ENCODE measurements at regions not wholly inside any gene's neighbourhood (a gene's known extent, or its start where the extent isn't known, plus 50 kb on each side); places are given as distances from the start of the nearest gene placed in this dataset.

GRCh38 chr6:44048277-44048676 lies 79.0 kb downstream of the MRPL14 start:
- no peaks in the 10 kb centered on the region for H3K9me2 ChIP-seq (ENCODE audit: insufficient read depth)
- no TSS peak for BruUV-seq (replicated peaks)
- H3K4me3 ChIP-seq (replicated peaks in 1 of 2; ENCODE audit: low read depth in 1 of 2, low read length in 2 of 2), result no peak overlapping the region
- RAD21 ChIA-PET (ENCODE audit: low non-redundant PET in 1 of 2, low total read pairs in 2 of 2, uncharacterized antibody in 2 of 2, unreplicated experiment in 2 of 2), result no interaction called here
- no peaks in the 10 kb centered on the region for H3K9me3 ChIP-seq (ENCODE audit: control insufficient read depth in 1 of 2, insufficient read depth in 1 of 2, low read depth in 1 of 2, low read length in 2 of 2)
- H3K27me3 ChIP-seq (ENCODE audit: insufficient read depth, low read length), result no peaks in the 10 kb centered on the region
- no peak overlapping the region for H3K4me2 ChIP-seq (ENCODE audit: low read length)
- intact Hi-C loops (cut with micrococcal nuclease), result no loop called here
- no peak overlapping the region for H3K27ac ChIP-seq (ENCODE audit: low read depth, low read length)
- H3K9ac ChIP-seq (ENCODE audit: low read length), result no peak overlapping the region
- TF ChIP-seq SIN3A (IDR thresholded peaks at IDR 0.05; ENCODE audit: low read depth), result no peak
- ATAC-seq (no peak), DNase-seq (ENCODE audit: low read depth, low spot score) (no peak)
- POLR2A ChIA-PET, result no interaction called here
- H3K79me2 ChIP-seq (ENCODE audit: insufficient read depth, low read length), result no peaks in the 10 kb centered on the region
- no peak overlapping the region for H2AFZ ChIP-seq (ENCODE audit: low read depth, low read length, poor library complexity, severe bottlenecking)
- no peaks in the 10 kb centered on the region for H4K20me1 ChIP-seq (ENCODE audit: insufficient read depth)
- H3K36me3 ChIP-seq (ENCODE audit: control insufficient read depth in 1 of 2, insufficient read depth in 2 of 2, low read length in 2 of 2), result no peaks in the 10 kb centered on the region
- peaks cover 35 to 77% of the 10 kb centered on the region in 2 experiments for H3K4me1 ChIP-seq (ENCODE audit: control insufficient read depth in 1 of 2, insufficient read depth in 2 of 2, low read length in 2 of 2)
- CTCF ChIA-PET, result no interaction called here

- no peaks in the 10 kb centered on the region for H3K36me3 ChIP-seq (ENCODE audit: control insufficient read depth in 1 of 2, insufficient read depth in 2 of 2, low read length in 2 of 2)
- H3K9ac ChIP-seq (ENCODE audit: low read length), result no peak overlapping the region
- H3K27ac ChIP-seq (ENCODE audit: low read depth, low read length), result no peak overlapping the region
- no peaks in the 10 kb centered on the region for H3K9me2 ChIP-seq (ENCODE audit: insufficient read depth)
- H3K27me3 ChIP-seq (ENCODE audit: insufficient read depth, low read length), result no peaks in the 10 kb centered on the region
- DNase-seq (ENCODE audit: low read depth, low spot score), result no peak
- no TSS peak for BruUV-seq (replicated peaks)
- ATAC-seq, result no peak
- RAD21 ChIA-PET (ENCODE audit: low non-redundant PET in 1 of 2, low total read pairs in 2 of 2, uncharacterized antibody in 2 of 2, unreplicated experiment in 2 of 2), result no interaction called here
- no peaks in the 10 kb centered on the region for H4K20me1 ChIP-seq (ENCODE audit: insufficient read depth)
- peaks cover 39 to 79% of the 10 kb centered on the region in 2 experiments for H3K4me1 ChIP-seq (ENCODE audit: control insufficient read depth in 1 of 2, insufficient read depth in 2 of 2, low read length in 2 of 2)
- no peak overlapping the region for H3K4me2 ChIP-seq (ENCODE audit: low read length)
- POLR2A ChIA-PET, result no interaction called here
- intact Hi-C loops (cut with micrococcal nuclease), result no loop called here
- H2AFZ ChIP-seq (ENCODE audit: low read depth, low read length, poor library complexity, severe bottlenecking), result no peak overlapping the region
- H3K4me3 ChIP-seq (replicated peaks in 1 of 2; ENCODE audit: low read depth in 1 of 2, low read length in 2 of 2), result no peak overlapping the region
- no peaks in the 10 kb centered on the region for H3K79me2 ChIP-seq (ENCODE audit: insufficient read depth, low read length)
- no peaks in the 10 kb centered on the region for H3K9me3 ChIP-seq (ENCODE audit: control insufficient read depth in 1 of 2, insufficient read depth in 1 of 2, low read depth in 1 of 2, low read length in 2 of 2)
- CTCF ChIA-PET, result no interaction called here
- TF ChIP-seq YY1 (IDR thresholded peaks at IDR 0.05; ENCODE audit: extremely low read depth, insufficient replicate concordance, low read depth, low read length), result no peak
- no peak for TF ChIP-seq MAX (IDR thresholded peaks at IDR 0.05)
- TF ChIP-seq JUND (IDR thresholded peaks at IDR 0.05), result no peak
- no peak for TF ChIP-seq SIN3A (IDR thresholded peaks at IDR 0.05; ENCODE audit: low read depth)
- TF ChIP-seq CTCF (IDR thresholded peaks at IDR 0.05 in 2 of 3, conservative IDR thresholded peaks at IDR 0.05 in 1 of 3; ENCODE audit: borderline replicate concordance in 1 of 3, insufficient read depth in 1 of 3, low read depth in 2 of 3, low read length in 2 of 3), result no peak
- TF ChIP-seq, protein P1, sequence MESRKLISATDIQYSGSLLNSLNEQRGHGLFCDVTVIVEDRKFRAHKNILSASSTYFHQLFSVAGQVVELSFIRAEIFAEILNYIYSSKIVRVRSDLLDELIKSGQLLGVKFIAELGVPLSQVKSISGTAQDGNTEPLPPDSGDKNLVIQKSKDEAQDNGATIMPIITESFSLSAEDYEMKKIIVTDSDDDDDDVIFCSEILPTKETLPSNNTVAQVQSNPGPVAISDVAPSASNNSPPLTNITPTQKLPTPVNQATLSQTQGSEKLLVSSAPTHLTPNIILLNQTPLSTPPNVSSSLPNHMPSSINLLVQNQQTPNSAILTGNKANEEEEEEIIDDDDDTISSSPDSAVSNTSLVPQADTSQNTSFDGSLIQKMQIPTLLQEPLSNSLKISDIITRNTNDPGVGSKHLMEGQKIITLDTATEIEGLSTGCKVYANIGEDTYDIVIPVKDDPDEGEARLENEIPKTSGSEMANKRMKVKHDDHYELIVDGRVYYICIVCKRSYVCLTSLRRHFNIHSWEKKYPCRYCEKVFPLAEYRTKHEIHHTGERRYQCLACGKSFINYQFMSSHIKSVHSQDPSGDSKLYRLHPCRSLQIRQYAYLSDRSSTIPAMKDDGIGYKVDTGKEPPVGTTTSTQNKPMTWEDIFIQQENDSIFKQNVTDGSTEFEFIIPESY (IDR thresholded peaks at IDR 0.05; ENCODE audit: extremely low read depth, insufficient replicate concordance, low read length), result no peak
- TF ChIP-seq EZH2phosphoT487 (IDR thresholded peaks at IDR 0.05; ENCODE audit: borderline replicate concordance), result no peak
- TF ChIP-seq REST (IDR thresholded peaks at IDR 0.05; ENCODE audit: low read depth), result no peak
- TF ChIP-seq ATF3 (IDR thresholded peaks at IDR 0.05), result no peak
- no peak for TF ChIP-seq POLR2AphosphoS5 (IDR thresholded peaks at IDR 0.05; ENCODE audit: low read depth, low read length)
- no peak for TF ChIP-seq EGR1 (IDR thresholded peaks at IDR 0.05; ENCODE audit: low read depth)
- no peak for TF ChIP-seq CBX3 (IDR thresholded peaks at IDR 0.05; ENCODE audit: low read depth)
- no peak for TF ChIP-seq CEBPB (IDR thresholded peaks at IDR 0.05; ENCODE audit: low read depth)
These were observed 79.5 kb downstream of the MRPL14 start for GRCh38 chr6:44047801-44048200.

Data from HCT116 (cell line).